ELF-1 (cell line): ENCODE measurements at regions not wholly inside any gene's neighbourhood (a gene's known extent, or its start where the extent isn't known, plus 50 kb on each side); places are given as distances from the start of the nearest gene placed in this dataset.
"Not testable (repeated sequence)": the region's sequence is repeated elsewhere in the genome, so short reads cannot be mapped to it uniquely, and the experiment has no call there.

Experiments
- DNase-seq: peaks from one replicate; pipeline ENCODE4 v3.0.0-alpha.2; 2016; ENCODE audit warnings: low read depth, low spot score

GRCh38 chr4:178165251-178165950 is 723.2 kb upstream of the AGA start:
- no peak for DNase-seq

GRCh38 chr4:178165951-178166308 is 723.7 kb upstream of the AGA start:
- no peak for DNase-seq

GRCh38 chr4:178173771-178174170 is 731.5 kb upstream of the AGA start:
- DNase-seq = no peak

GRCh38 chr4:178174756-178175155 is 732.5 kb upstream of the AGA start:
- DNase-seq = no peak

- no peak for DNase-seq
Observed at GRCh38 chr4:178185517-178185916, 743.3 kb upstream of the AGA start.

- no peak for DNase-seq
Observed at GRCh38 chr4:178192611-178193010, 750.4 kb upstream of the AGA start.

- no peak for DNase-seq
Observed at GRCh38 chr4:178196751-178197374, 754.6 kb upstream of the AGA start.

GRCh38 chr4:178198691-178199090 is 756.5 kb upstream of the AGA start:
- no peak for DNase-seq

- DNase-seq = no peak
Observed at GRCh38 chr4:178202422-178202821, 760.2 kb upstream of the AGA start.

- no peak for DNase-seq
Observed at GRCh38 chr4:178205826-178206225, 763.6 kb upstream of the AGA start.

- DNase-seq = no peak
Observed at GRCh38 chr4:178215309-178215708, 773.1 kb upstream of the AGA start.

- no peak for DNase-seq
Observed at GRCh38 chr4:178215763-178216162, 773.5 kb upstream of the AGA start.

- DNase-seq = not testable (repeated sequence)
Observed at GRCh38 chr4:178226421-178226820, 784.2 kb upstream of the AGA start.

- no peak for DNase-seq
Observed at GRCh38 chr4:178233906-178234305, 791.7 kb upstream of the AGA start.

GRCh38 chr4:178240891-178241290 is 798.7 kb upstream of the AGA start:
- no peak for DNase-seq

- no peak for DNase-seq
Observed at GRCh38 chr4:178241601-178242118, 799.4 kb upstream of the AGA start.

GRCh38 chr4:178242655-178243054 is 800.4 kb upstream of the AGA start:
- DNase-seq = no peak

GRCh38 chr4:178244785-178245184 is 802.5 kb upstream of the AGA start:
- DNase-seq = no peak

GRCh38 chr4:178255172-178255571 is 812.9 kb upstream of the AGA start:
- DNase-seq = no peak

GRCh38 chr4:178258603-178259002 is 816.4 kb upstream of the AGA start:
- DNase-seq = no peak

- DNase-seq = no peak
Observed at GRCh38 chr4:178259566-178259965, 817.3 kb upstream of the AGA start.

- no peak for DNase-seq
Observed at GRCh38 chr4:178264001-178264400, 821.8 kb upstream of the AGA start.

- peak; percentile 71 for DNase-seq
Observed at GRCh38 chr4:178271386-178271785, 829.1 kb upstream of the AGA start.
